Colonic mucosa (tissue), 4 donors: ENCODE measurements at regions not wholly inside any gene's neighbourhood (a gene's known extent, or its start where the extent isn't known, plus 50 kb on each side); places are given as distances from the start of the nearest gene placed in this dataset.

Experiments used
- DNase-seq: peaks from one replicate; pipeline ENCODE4 v3.0.0-alpha.2; 2020
- H3K27ac ChIP-seq: fragments of 200-600 bp; one replicate; pipeline ENCODE4 v1.8.0; 2021
- H3K27me3 ChIP-seq: fragments of 200-600 bp; one replicate; pipeline ENCODE4 v1.8.0; 2021
- H3K36me3 ChIP-seq: fragments of 200-600 bp; one replicate; pipeline ENCODE4 v1.8.0; 2021
- H3K4me1 ChIP-seq: fragments of 200-600 bp; one replicate; pipeline ENCODE4 v1.8.0; 2021; ENCODE audit warnings: mild to moderate bottlenecking
- H3K4me3 ChIP-seq: fragments of 200-600 bp; one replicate; pipeline ENCODE4 v1.8.0; 2021
- H3K9ac ChIP-seq, 2 donors: one replicate each; pipeline ENCODE4 v1.7.0; 2013; ENCODE audit warnings: control low read depth in 2 of 2, low read depth in 2 of 2, low read length in 2 of 2
- H3K9me3 ChIP-seq: fragments of 200-600 bp; one replicate; pipeline ENCODE4 v1.8.0; 2021
- CTCF ChIP-seq: fragments of 200-600 bp; IDR thresholded peaks from one replicate; pipeline ENCODE4 v1.8.0; 2022; ENCODE audit warnings: antibody characterized with exemption, mild to moderate bottlenecking
- intact Hi-C: fragments of 100-400 bp; cut with DNase I; formaldehyde crosslinking; loops from one replicate; pipeline ENCODE4 v1.14.1; 2022
- donor health status: healthy.
- donor health status: DM: no; HTN: no; CAD: no.
- donor health status: DM: no; HTN: no; CAD: no.

- Histone ChIP-seq H3K36me3 (no peaks in the 10 kb centered on the region), H3K27me3 (no peaks in the 10 kb centered on the region), H3K4me1 (no peaks in the 10 kb centered on the region), H3K9me3 (no peaks in the 10 kb centered on the region), H3K9ac (no peak overlapping the region), H3K4me3 (no peak overlapping the region), H3K27ac (no peak overlapping the region)
- intact Hi-C loops = no loop called here
- no peak for TF ChIP-seq CTCF
- no peak for DNase-seq
These were observed 75.2 kb upstream of the UBAC2 start for GRCh38 chr13:99125326-99125915.

GRCh38 chr13:99126821-99127220 lies 73.8 kb upstream of the UBAC2 start:
- Histone ChIP-seq H3K4me1 (no peaks in the 10 kb centered on the region), H3K4me3 (no peak overlapping the region), H3K36me3 (no peaks in the 10 kb centered on the region), H3K27ac (no peak overlapping the region), H3K9ac (no peak overlapping the region), H3K9me3 (no peaks in the 10 kb centered on the region), H3K27me3 (no peaks in the 10 kb centered on the region)
- intact Hi-C loops = no loop called here
- TF ChIP-seq CTCF = no peak
- no peak for DNase-seq

GRCh38 chr13:99129050-99129449 lies 71.6 kb upstream of the UBAC2 start:
- Histone ChIP-seq H3K4me3 (no peak overlapping the region), H3K27ac (no peak overlapping the region), H3K9me3 (no peaks in the 10 kb centered on the region), H3K27me3 (no peaks in the 10 kb centered on the region), H3K4me1 (no peaks in the 10 kb centered on the region), H3K9ac (no peak overlapping the region), H3K36me3 (no peaks in the 10 kb centered on the region)
- no peak for TF ChIP-seq CTCF
- intact Hi-C loops = no loop called here
- DNase-seq = no peak

- H3K27me3 ChIP-seq = no peaks in the 10 kb centered on the region
- H3K27ac ChIP-seq = no peak overlapping the region
- intact Hi-C loops = no loop called here
- no peaks in the 10 kb centered on the region for H3K36me3 ChIP-seq
- H3K9me3 ChIP-seq = no peaks in the 10 kb centered on the region
- no peaks in the 10 kb centered on the region for H3K4me1 ChIP-seq
- TF ChIP-seq CTCF = no peak
- H3K4me3 ChIP-seq = no peak overlapping the region
- DNase-seq = no peak
- no peak overlapping the region for H3K9ac ChIP-seq
These were observed 70.7 kb upstream of the UBAC2 start for GRCh38 chr13:99129951-99130350.

- TF ChIP-seq CTCF = no peak
- H3K36me3 ChIP-seq = no peaks in the 10 kb centered on the region
- intact Hi-C loops = no loop called here
These were observed 69.2 kb upstream of the UBAC2 start for GRCh38 chr13:99131410-99131809.

More at GRCh38 chr13:99131410-99131809, 69.2 kb upstream of the UBAC2 start:
- Histone ChIP-seq H3K9ac (no peak overlapping the region), H3K4me3 (no peak overlapping the region), H3K27me3 (no peaks in the 10 kb centered on the region), H3K9me3 (no peaks in the 10 kb centered on the region), H3K4me1 (no peaks in the 10 kb centered on the region), H3K27ac (no peak overlapping the region)
- DNase-seq = no peak
